HepG2 (cell line): ENCODE measurements at regions not wholly inside any gene's neighbourhood (a gene's known extent, or its start where the extent isn't known, plus 50 kb on each side); places are given as distances from the start of the nearest gene placed in this dataset.

Source experiments
- ATAC-seq: fragments of 200-7000 bp; cut with Tn5 transposase; 3 replicates; pipeline ENCODE4 v1.9.1; 2020; ENCODE audit warnings: mild to moderate bottlenecking, moderate library complexity
- BruUV-seq: library from RNA; stranded (reverse); fragments of 400-500 nt; replicated peaks from 2 replicates; lab custom pipeline; 2021; lab: Mats Ljungman, UMichigan
- CTCF ChIA-PET: fragments of 300-600 bp; formaldehyde crosslinking; extraction: SDS; loops from one replicate; lab custom pipeline; 2021; ENCODE audit warnings: low total read pairs, inconsistent platforms, low intra/inter-chr PET ratio; lab: Yijun Ruan, JAX
- POLR2A ChIA-PET: fragments of 350-600 bp; sonication (Branson Sonifier 250); formaldehyde crosslinking; loops from one replicate; lab custom pipeline; 2020; ENCODE audit warnings: antibody characterized with exemption, inconsistent platforms; lab: Yijun Ruan, JAX
- DNase-seq: peaks from one replicate; pipeline ENCODE4 v3.0.0-alpha.2; 2015; ENCODE audit warnings: low spot score
- FAIRE-seq: peaks from 3 replicates; lab custom pipeline; 2011; peaks lifted over from hg19 to GRCh38; lab: Jason Lieb, UNC
- H2AFZ ChIP-seq: one replicate; pipeline ENCODE4 v1.6.1; 2011; ENCODE audit warnings: low read length, inconsistent platforms
- H3K27ac ChIP-seq: fragments of 300-600 bp; 3 replicates; pipeline ENCODE4 v1.8.0; 2011; ENCODE audit warnings: mixed run types, mild to moderate bottlenecking, mixed read lengths, low read length, inconsistent platforms; ENCODE audit not compliant: insufficient read depth; ENCODE audit errors: extremely low read length
- H3K27me3 ChIP-seq, 2 experiments: fragments of 200-600 bp in 1 of 2; 2 replicates in 1 of 2; 3 replicates in 1 of 2; pipeline versions ENCODE4 v1.6.0 to v1.8.0; 2011; ENCODE audit warnings: low read length in 2 of 2, mild to moderate bottlenecking in 2 of 2, moderate library complexity in 2 of 2, inconsistent platforms in 1 of 2; ENCODE audit not compliant: insufficient read depth in 2 of 2, control insufficient read depth in 1 of 2
- H3K36me3 ChIP-seq, 2 experiments: fragments of 200-600 bp in 1 of 2; replicated peaks in 1 of 2; 2 replicates in 1 of 2; 3 replicates in 1 of 2; pipeline versions ENCODE4 v1.5.1 to v1.8.0; 2011; ENCODE audit warnings: low read length in 2 of 2, inconsistent platforms in 1 of 2; ENCODE audit not compliant: insufficient read depth in 2 of 2, control insufficient read depth in 1 of 2
- H3K4me1 ChIP-seq: 2 replicates; pipeline ENCODE4 v1.5.1; 2012; ENCODE audit warnings: low read length, inconsistent platforms; ENCODE audit not compliant: insufficient read depth
- H3K4me2 ChIP-seq: 2 replicates; pipeline ENCODE4 v1.6.0; 2011; ENCODE audit warnings: low read depth, low read length, inconsistent platforms
- H3K4me3 ChIP-seq, 3 experiments: fragments of 200-600 bp in 1 of 3; sonication (generic), shearing (Covaris generic) in 1 of 3; replicated peaks in 1 of 3; 2 replicates each; pipeline ENCODE4 v1.5.1; 2011 to 2016; ENCODE audit warnings: low read length in 3 of 3, inconsistent platforms in 2 of 3, low read depth in 2 of 3, mild to moderate bottlenecking in 2 of 3, control low read depth in 1 of 3, mixed read lengths in 1 of 3; ENCODE audit not compliant: insufficient read depth in 1 of 3
- H3K79me2 ChIP-seq: one replicate; pipeline ENCODE4 v1.6.1; 2011; ENCODE audit warnings: low read length, inconsistent platforms; ENCODE audit not compliant: insufficient read depth
- H3K9ac ChIP-seq: 2 replicates; pipeline ENCODE4 v1.6.0; 2011; ENCODE audit warnings: mild to moderate bottlenecking, low read depth, low read length, inconsistent platforms; ENCODE audit not compliant: insufficient read depth
- H3K9me3 ChIP-seq: 2 replicates; pipeline ENCODE4 v1.5.1; 2012; ENCODE audit warnings: mild to moderate bottlenecking, low read length
- H4K20me1 ChIP-seq: 2 replicates; pipeline ENCODE4 v1.6.0; 2011; ENCODE audit warnings: inconsistent platforms, mild to moderate bottlenecking, low read length, moderate library complexity; ENCODE audit not compliant: insufficient read depth
- FOXA1 ChIP-seq, 2 experiments: fragments of 450-650 bp in 1 of 2; sonication (generic) in 1 of 2; formaldehyde crosslinking in 1 of 2; IDR thresholded peaks; 2 replicates each; pipeline versions ENCODE4 v1.4.0 to v1.6.1; 2016 to 2020; ENCODE audit warnings: missing genetic modification reagents in 1 of 2
- IRF2 ChIP-seq: IDR thresholded peaks from 2 replicates; pipeline ENCODE4 v1.6.1; 2018; ENCODE audit warnings: missing genetic modification reagents, missing compliant biosample characterization
- WGBS: methylation state at CpG from one replicate; pipeline ENCODE4 v1.1.6; 2017; ENCODE audit warnings: low lambda C conversion rate; 5-methylcytosine and 5-hydroxymethylcytosine counted together
- in situ Hi-C: cut with HindIII; loops from 2 replicates; pipeline ENCODE4 v1.10.0; 2017; ENCODE audit warnings: low pct_unique_long_range_greater_than_20kb; ENCODE audit not compliant: extremely low pct_ligation_motif_present
- intact Hi-C: fragments of 100-400 bp; cut with micrococcal nuclease; formaldehyde crosslinking; loops from one replicate; pipeline ENCODE4 v1.10.0; 2022; ENCODE audit not compliant: unreplicated experiment
- TF ChIP-seq, protein P1 (sequence below): sonication (generic); formaldehyde crosslinking; IDR thresholded peaks from 2 replicates; pipeline ENCODE4 v1.5.1; 2020; ENCODE audit warnings: mild to moderate bottlenecking, missing genetic modification reagents, borderline replicate concordance
- TF ChIP-seq, protein P2 (sequence below): sonication (generic); formaldehyde crosslinking; IDR thresholded peaks from 2 replicates; pipeline ENCODE4 v1.5.0; 2020; ENCODE audit warnings: mild to moderate bottlenecking, missing genetic modification reagents, borderline replicate concordance

DNA sequence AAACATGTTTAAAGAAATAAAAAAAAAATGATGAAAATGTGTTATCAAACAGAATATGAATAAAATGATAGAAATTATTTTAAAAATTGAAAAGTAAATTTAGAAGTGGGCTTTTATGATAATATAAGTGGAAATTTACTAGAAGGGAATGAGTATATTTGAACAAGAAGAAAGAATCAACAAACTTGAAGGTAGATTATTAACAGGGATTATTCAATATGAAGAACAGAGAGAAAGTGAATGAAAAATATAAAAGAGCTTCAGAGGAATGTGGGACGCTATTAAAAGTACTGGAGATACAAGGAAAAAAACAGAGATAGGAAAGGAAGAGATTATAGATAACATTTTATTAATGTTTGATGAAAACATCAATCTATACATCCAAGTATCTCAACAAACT, 1014.4 kb upstream of the CITED2 start:
- POLR2A ChIA-PET: interaction anchor here (1.6 kb wide), 1 partner anchor 9 kb away, joined by 7 read pairs; no protein-coding TSS in a partner anchor
- H3K4me3 ChIP-seq: no peak overlapping the region
- DNase-seq (no peak), FAIRE-seq (peak; percentile 21), ATAC-seq (no peak)
- H3K9me3 ChIP-seq: peaks cover 30% of the 10 kb centered on the region
- no peak overlapping the region for H2AFZ ChIP-seq
- CTCF ChIA-PET: no interaction called here
- H3K4me1 ChIP-seq: peaks cover 22% of the 10 kb centered on the region
- no peak overlapping the region for H3K9ac ChIP-seq
- TF ChIP-seq FOXA1 (IDR thresholded peaks at IDR 0.05) (0 out of 2 replicates have a peak, but pooled peaks have one; percentile 5), FOXA1 (CRISPR knock-in tag; IDR thresholded peaks at IDR 0.05) (no peak), IRF2 (CRISPR knock-in tag) (no peak)
- TF ChIP-seq, protein P1, sequence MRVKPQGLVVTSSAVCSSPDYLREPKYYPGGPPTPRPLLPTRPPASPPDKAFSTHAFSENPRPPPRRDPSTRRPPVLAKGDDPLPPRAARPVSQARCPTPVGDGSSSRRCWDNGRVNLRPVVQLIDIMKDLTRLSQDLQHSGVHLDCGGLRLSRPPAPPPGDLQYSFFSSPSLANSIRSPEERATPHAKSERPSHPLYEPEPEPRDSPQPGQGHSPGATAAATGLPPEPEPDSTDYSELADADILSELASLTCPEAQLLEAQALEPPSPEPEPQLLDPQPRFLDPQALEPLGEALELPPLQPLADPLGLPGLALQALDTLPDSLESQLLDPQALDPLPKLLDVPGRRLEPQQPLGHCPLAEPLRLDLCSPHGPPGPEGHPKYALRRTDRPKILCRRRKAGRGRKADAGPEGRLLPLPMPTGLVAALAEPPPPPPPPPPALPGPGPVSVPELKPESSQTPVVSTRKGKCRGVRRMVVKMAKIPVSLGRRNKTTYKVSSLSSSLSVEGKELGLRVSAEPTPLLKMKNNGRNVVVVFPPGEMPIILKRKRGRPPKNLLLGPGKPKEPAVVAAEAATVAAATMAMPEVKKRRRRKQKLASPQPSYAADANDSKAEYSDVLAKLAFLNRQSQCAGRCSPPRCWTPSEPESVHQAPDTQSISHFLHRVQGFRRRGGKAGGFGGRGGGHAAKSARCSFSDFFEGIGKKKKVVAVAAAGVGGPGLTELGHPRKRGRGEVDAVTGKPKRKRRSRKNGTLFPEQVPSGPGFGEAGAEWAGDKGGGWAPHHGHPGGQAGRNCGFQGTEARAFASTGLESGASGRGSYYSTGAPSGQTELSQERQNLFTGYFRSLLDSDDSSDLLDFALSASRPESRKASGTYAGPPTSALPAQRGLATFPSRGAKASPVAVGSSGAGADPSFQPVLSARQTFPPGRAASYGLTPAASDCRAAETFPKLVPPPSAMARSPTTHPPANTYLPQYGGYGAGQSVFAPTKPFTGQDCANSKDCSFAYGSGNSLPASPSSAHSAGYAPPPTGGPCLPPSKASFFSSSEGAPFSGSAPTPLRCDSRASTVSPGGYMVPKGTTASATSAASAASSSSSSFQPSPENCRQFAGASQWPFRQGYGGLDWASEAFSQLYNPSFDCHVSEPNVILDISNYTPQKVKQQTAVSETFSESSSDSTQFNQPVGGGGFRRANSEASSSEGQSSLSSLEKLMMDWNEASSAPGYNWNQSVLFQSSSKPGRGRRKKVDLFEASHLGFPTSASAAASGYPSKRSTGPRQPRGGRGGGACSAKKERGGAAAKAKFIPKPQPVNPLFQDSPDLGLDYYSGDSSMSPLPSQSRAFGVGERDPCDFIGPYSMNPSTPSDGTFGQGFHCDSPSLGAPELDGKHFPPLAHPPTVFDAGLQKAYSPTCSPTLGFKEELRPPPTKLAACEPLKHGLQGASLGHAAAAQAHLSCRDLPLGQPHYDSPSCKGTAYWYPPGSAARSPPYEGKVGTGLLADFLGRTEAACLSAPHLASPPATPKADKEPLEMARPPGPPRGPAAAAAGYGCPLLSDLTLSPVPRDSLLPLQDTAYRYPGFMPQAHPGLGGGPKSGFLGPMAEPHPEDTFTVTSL (CRISPR knock-in tag): peak; percentile 33; the same call in 1 of the 2 replicates
- TF ChIP-seq, protein P2, sequence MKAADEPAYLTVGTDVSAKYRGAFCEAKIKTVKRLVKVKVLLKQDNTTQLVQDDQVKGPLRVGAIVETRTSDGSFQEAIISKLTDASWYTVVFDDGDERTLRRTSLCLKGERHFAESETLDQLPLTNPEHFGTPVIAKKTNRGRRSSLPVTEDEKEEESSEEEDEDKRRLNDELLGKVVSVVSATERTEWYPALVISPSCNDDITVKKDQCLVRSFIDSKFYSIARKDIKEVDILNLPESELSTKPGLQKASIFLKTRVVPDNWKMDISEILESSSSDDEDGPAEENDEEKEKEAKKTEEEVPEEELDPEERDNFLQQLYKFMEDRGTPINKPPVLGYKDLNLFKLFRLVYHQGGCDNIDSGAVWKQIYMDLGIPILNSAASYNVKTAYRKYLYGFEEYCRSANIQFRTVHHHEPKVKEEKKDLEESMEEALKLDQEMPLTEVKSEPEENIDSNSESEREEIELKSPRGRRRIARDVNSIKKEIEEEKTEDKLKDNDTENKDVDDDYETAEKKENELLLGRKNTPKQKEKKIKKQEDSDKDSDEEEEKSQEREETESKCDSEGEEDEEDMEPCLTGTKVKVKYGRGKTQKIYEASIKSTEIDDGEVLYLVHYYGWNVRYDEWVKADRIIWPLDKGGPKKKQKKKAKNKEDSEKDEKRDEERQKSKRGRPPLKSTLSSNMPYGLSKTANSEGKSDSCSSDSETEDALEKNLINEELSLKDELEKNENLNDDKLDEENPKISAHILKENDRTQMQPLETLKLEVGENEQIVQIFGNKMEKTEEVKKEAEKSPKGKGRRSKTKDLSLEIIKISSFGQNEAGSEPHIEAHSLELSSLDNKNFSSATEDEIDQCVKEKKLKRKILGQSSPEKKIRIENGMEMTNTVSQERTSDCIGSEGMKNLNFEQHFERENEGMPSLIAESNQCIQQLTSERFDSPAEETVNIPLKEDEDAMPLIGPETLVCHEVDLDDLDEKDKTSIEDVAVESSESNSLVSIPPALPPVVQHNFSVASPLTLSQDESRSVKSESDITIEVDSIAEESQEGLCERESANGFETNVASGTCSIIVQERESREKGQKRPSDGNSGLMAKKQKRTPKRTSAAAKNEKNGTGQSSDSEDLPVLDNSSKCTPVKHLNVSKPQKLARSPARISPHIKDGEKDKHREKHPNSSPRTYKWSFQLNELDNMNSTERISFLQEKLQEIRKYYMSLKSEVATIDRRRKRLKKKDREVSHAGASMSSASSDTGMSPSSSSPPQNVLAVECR (CRISPR knock-in tag): no peak
- peak overlapping the region; percentile 21; the same call in 1 of the 2 replicates for H3K4me2 ChIP-seq
- H3K27ac ChIP-seq: peak overlapping the region; percentile 6
- intact Hi-C loops (loop anchor here (1.0 kb wide), 1 partner anchor 9 kb away; no protein-coding TSS in a partner anchor), in situ Hi-C loops (no loop called here)
- WGBS: 30% methylated on average over 1 of the region's 1 CpG
- H3K27me3 ChIP-seq: no peaks in the 10 kb centered on the region; a peak in 1 of 5 replicates
- no TSS peak for BruUV-seq
- H4K20me1 ChIP-seq: no peaks in the 10 kb centered on the region
- no peaks in the 10 kb centered on the region for H3K79me2 ChIP-seq
- no peaks in the 10 kb centered on the region for H3K36me3 ChIP-seq
